GM12878 (cell line): ENCODE measurements at regions not wholly inside any gene's neighbourhood (a gene's known extent, or its start where the extent isn't known, plus 50 kb on each side); places are given as distances from the start of the nearest gene placed in this dataset.

Source experiments
- EED ChIP-seq: sonication (generic); IDR thresholded peaks from 2 replicates; pipeline ENCODE4 v1.6.1; 2016; ENCODE audit warnings: antibody characterized with exemption, low read depth
- JUND ChIP-seq: IDR thresholded peaks from 2 replicates; pipeline ENCODE4 v1.6.1; 2012; ENCODE audit warnings: low read depth, mild to moderate bottlenecking, low read length, improper control_type of control experiment, moderate library complexity
- POLR2AphosphoS5 ChIP-seq: IDR thresholded peaks from 2 replicates; pipeline ENCODE4 v1.6.1; 2011; ENCODE audit warnings: mild to moderate bottlenecking, low read length, inconsistent platforms
- TF ChIP-seq, protein P1 (sequence below), 3 experiments: IDR thresholded peaks in 2 of 3; conservative IDR thresholded peaks in 1 of 3; 2 replicates each; pipeline ENCODE4 v1.5.1; 2011; ENCODE audit warnings: low read depth in 3 of 3, low read length in 3 of 3, mild to moderate bottlenecking in 3 of 3, control low read depth in 2 of 3, moderate library complexity in 2 of 3, inconsistent platforms in 1 of 3, mixed read lengths in 1 of 3; ENCODE audit not compliant: control insufficient read depth in 2 of 3, insufficient read depth in 1 of 3; ENCODE audit errors: extremely low read depth in 1 of 3
- TF ChIP-seq, protein P2 (sequence below): IDR thresholded peaks from 2 replicates; pipeline ENCODE4 v1.6.1; 2012; ENCODE audit warnings: low read depth, low read length, improper control_type of control experiment

DNA sequence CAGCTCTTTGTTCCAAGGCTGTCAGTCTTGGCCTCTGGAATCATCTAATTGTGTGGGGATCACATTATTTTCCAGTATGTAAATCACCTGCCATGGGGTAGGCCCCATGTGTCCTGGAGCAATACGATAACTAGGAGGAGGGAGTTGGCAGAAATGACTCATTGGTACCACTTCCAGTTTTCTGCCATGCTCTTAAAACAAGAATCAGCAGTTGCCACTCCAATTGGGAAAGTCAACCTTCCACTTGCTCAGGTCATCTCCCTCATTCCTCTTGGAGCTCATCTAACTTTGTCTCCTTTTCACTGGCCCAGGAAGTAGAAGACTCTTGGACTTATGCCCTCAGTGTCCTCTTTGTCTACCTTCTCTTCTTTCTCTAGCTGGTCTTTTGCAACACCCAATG is 487.0 kb downstream of the SLC4A3 start:
- TF ChIP-seq EED (no peak), JUND (no peak), POLR2AphosphoS5 (no peak)
- TF ChIP-seq, protein P1, sequence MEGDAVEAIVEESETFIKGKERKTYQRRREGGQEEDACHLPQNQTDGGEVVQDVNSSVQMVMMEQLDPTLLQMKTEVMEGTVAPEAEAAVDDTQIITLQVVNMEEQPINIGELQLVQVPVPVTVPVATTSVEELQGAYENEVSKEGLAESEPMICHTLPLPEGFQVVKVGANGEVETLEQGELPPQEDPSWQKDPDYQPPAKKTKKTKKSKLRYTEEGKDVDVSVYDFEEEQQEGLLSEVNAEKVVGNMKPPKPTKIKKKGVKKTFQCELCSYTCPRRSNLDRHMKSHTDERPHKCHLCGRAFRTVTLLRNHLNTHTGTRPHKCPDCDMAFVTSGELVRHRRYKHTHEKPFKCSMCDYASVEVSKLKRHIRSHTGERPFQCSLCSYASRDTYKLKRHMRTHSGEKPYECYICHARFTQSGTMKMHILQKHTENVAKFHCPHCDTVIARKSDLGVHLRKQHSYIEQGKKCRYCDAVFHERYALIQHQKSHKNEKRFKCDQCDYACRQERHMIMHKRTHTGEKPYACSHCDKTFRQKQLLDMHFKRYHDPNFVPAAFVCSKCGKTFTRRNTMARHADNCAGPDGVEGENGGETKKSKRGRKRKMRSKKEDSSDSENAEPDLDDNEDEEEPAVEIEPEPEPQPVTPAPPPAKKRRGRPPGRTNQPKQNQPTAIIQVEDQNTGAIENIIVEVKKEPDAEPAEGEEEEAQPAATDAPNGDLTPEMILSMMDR (IDR thresholded peaks at IDR 0.05 in 2 of 3, conservative IDR thresholded peaks at IDR 0.05 in 1 of 3; ENCODE audit: control insufficient read depth in 2 of 3, extremely low read depth in 1 of 3, insufficient read depth in 1 of 3, low read depth in 3 of 3, low read length in 3 of 3) = no peak
- TF ChIP-seq, protein P2, sequence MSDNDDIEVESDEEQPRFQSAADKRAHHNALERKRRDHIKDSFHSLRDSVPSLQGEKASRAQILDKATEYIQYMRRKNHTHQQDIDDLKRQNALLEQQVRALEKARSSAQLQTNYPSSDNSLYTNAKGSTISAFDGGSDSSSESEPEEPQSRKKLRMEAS = no peak
